Fibroblast of lung (primary cell): ENCODE measurements at regions not wholly inside any gene's neighbourhood (a gene's known extent, or its start where the extent isn't known, plus 50 kb on each side); places are given as distances from the start of the nearest gene placed in this dataset.

Experiments used
- DNase-seq, 2 donors: peaks; one replicate each; pipeline versions ENCODE4 v3.0.0 to v3.0.0-alpha.2; 2010; ENCODE audit warnings: low read depth in 2 of 2
- H2AFZ ChIP-seq: 2 replicates; pipeline ENCODE4 v1.5.1; 2012; ENCODE audit warnings: low read length, control low read depth, inconsistent platforms
- H3K27ac ChIP-seq: 2 replicates; pipeline ENCODE4 v1.5.1; 2011; ENCODE audit warnings: low read length, control low read depth; ENCODE audit not compliant: insufficient read depth
- H3K27me3 ChIP-seq: 2 replicates; pipeline ENCODE4 v1.5.1; 2011; ENCODE audit warnings: mild to moderate bottlenecking, low read length; ENCODE audit not compliant: control insufficient read depth, insufficient read depth
- H3K36me3 ChIP-seq: 2 replicates; pipeline ENCODE4 v1.5.1; 2011; ENCODE audit warnings: low read length; ENCODE audit not compliant: control insufficient read depth, insufficient read depth
- H3K4me1 ChIP-seq: 2 replicates; pipeline ENCODE4 v1.5.1; 2011; ENCODE audit warnings: low read length; ENCODE audit not compliant: control insufficient read depth, insufficient read depth; ENCODE audit errors: extremely low read depth
- H3K4me2 ChIP-seq: 2 replicates; pipeline ENCODE4 v1.5.1; 2011; ENCODE audit warnings: low read length, control low read depth; ENCODE audit not compliant: insufficient read depth; ENCODE audit errors: extremely low read depth
- H3K4me3 ChIP-seq, 4 experiments: fragments of 200-600 bp in 1 of 4; sonication (generic) in 1 of 4; replicated peaks in 1 of 4; 2 replicates each; pipeline ENCODE4 v1.5.1; 2011 to 2016; ENCODE audit warnings: low read length in 4 of 4, low read depth in 3 of 4, mild to moderate bottlenecking in 3 of 4, control low read depth in 2 of 4, inconsistent platforms in 1 of 4, mixed read lengths in 1 of 4; ENCODE audit not compliant: insufficient read depth in 1 of 4; ENCODE audit errors: control extremely low read depth in 1 of 4
- H3K79me2 ChIP-seq: 2 replicates; pipeline ENCODE4 v1.5.1; 2012; ENCODE audit warnings: mild to moderate bottlenecking, low read length, inconsistent platforms; ENCODE audit not compliant: control insufficient read depth, insufficient read depth
- H3K9ac ChIP-seq: 2 replicates; pipeline ENCODE4 v1.5.1; 2011; ENCODE audit warnings: mild to moderate bottlenecking, low read length, control low read depth; ENCODE audit not compliant: insufficient read depth
- H3K9me3 ChIP-seq: 2 replicates; pipeline ENCODE4 v1.5.1; 2012; ENCODE audit warnings: low read depth, low read length; ENCODE audit not compliant: control insufficient read depth, insufficient read depth
- H4K20me1 ChIP-seq: 2 replicates; pipeline ENCODE4 v1.5.1; 2011; ENCODE audit warnings: low read length; ENCODE audit not compliant: control insufficient read depth, insufficient read depth; ENCODE audit errors: extremely low read depth
- EZH2 ChIP-seq: IDR thresholded peaks from 2 replicates; pipeline ENCODE4 v1.5.1; 2012; ENCODE audit warnings: low read length, control low read depth, mild to moderate bottlenecking; ENCODE audit errors: missing control alignments
- TF ChIP-seq, protein P1 (sequence below), 2 donors: IDR thresholded peaks in 1 of 2; conservative IDR thresholded peaks in 1 of 2; 1 replicate in 1 of 2; 2 replicates in 1 of 2; pipeline ENCODE4 v1.5.1; 2011 to 2012; ENCODE audit warnings: low read length in 2 of 2, control low read depth in 1 of 2, inconsistent platforms in 1 of 2, low read depth in 1 of 2, mild to moderate bottlenecking in 1 of 2

DNA sequence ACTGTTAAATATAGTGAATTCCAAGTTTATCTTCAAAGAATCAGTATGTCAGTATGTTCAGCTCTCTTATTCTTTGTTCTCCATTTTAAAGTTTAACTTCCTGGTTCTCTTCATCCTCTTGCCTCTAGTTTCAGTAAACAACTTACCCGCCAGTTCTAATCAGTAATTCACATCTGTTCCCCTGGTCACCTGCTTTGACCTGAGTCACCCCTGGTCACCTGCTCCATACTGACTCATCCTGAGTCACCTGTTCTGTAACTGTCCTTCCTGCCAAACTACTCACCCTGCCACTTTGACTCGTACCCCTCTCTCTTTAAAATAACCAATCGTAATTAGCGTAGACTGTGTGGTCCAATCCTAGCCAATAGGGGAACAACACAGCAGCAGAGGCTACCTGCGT lies 992.7 kb upstream of the HS3ST1 start:
- Histone ChIP-seq H3K36me3 (no peaks in the 10 kb centered on the region), H3K4me1 (no peaks in the 10 kb centered on the region), H3K4me3 (no peak overlapping the region), H3K27me3 (no peaks in the 10 kb centered on the region), H4K20me1 (no peaks in the 10 kb centered on the region), H2AFZ (no peak overlapping the region), H3K9ac (no peak overlapping the region), H3K4me2 (no peak overlapping the region), H3K79me2 (no peaks in the 10 kb centered on the region), H3K27ac (no peak overlapping the region), H3K9me3 (no peaks in the 10 kb centered on the region)
- DNase-seq: no peak
- TF ChIP-seq EZH2: no peak
- TF ChIP-seq, protein P1, sequence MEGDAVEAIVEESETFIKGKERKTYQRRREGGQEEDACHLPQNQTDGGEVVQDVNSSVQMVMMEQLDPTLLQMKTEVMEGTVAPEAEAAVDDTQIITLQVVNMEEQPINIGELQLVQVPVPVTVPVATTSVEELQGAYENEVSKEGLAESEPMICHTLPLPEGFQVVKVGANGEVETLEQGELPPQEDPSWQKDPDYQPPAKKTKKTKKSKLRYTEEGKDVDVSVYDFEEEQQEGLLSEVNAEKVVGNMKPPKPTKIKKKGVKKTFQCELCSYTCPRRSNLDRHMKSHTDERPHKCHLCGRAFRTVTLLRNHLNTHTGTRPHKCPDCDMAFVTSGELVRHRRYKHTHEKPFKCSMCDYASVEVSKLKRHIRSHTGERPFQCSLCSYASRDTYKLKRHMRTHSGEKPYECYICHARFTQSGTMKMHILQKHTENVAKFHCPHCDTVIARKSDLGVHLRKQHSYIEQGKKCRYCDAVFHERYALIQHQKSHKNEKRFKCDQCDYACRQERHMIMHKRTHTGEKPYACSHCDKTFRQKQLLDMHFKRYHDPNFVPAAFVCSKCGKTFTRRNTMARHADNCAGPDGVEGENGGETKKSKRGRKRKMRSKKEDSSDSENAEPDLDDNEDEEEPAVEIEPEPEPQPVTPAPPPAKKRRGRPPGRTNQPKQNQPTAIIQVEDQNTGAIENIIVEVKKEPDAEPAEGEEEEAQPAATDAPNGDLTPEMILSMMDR (conservative IDR thresholded peaks at IDR 0.05 in 1 of 2, IDR thresholded peaks at IDR 0.05 in 1 of 2; ENCODE audit: low read depth in 1 of 2, low read length in 2 of 2): no peak

DNA sequence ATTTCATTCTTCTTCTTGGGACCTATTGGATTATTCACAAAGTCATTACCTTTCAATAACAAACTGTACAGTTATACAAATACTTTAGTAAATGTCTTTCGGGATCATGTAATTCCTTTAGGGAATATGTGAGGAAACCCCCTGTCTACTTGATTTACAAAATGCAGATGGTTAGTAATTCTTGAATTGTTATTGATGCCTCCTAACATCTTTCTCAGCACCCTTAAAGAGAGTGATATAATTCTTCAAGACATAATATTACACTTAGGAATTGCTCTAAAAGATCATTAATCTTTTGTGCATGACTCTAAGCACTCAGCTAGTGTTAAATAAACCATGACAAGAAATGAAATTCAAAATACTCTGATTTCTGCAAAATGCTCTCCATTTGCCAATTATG lies 988.1 kb upstream of the HS3ST1 start:
- no peak for TF ChIP-seq EZH2
- TF ChIP-seq, protein P1 (conservative IDR thresholded peaks at IDR 0.05 in 1 of 2, IDR thresholded peaks at IDR 0.05 in 1 of 2; ENCODE audit: low read depth in 1 of 2, low read length in 2 of 2): no peak
- H3K27me3 ChIP-seq: no peaks in the 10 kb centered on the region
- no peak overlapping the region for H3K4me3 ChIP-seq
- H3K79me2 ChIP-seq: no peaks in the 10 kb centered on the region
- no peak overlapping the region for H2AFZ ChIP-seq
- DNase-seq: no peak
- H3K27ac ChIP-seq: no peak overlapping the region
- H3K36me3 ChIP-seq: no peaks in the 10 kb centered on the region
- H3K9me3 ChIP-seq: no peaks in the 10 kb centered on the region
- H3K9ac ChIP-seq: no peak overlapping the region
- H3K4me1 ChIP-seq: no peaks in the 10 kb centered on the region
- H3K4me2 ChIP-seq: no peak overlapping the region
- no peaks in the 10 kb centered on the region for H4K20me1 ChIP-seq

DNA sequence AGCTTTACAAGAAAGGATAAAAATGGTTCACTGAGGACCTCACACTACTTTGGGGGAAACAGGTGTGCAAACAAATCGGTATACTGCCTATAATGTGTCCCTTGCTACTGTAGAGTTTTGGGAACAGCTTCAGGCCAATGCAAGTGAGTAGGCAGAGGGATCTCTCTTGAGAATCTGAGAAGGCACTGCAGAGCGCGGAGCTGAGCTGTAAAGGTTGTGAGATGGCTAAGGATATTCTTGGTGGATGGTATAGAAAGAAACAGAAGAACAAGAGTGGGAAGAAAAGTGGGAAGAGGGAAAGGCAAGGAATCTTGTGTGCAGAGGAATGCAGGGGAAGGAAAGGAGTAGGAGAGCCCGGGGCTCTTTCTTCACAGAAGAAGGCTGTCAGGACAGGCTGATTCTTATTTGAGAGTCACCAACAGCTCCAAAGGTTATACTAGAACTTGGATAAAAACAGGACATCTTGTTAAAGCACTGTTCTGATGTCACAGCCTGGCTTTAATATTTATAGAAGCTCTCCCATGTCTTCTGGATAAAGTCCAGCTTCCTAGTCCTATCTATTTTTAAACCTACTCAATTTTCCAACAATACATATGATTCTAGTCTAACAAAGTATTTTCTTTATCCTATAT lies 985.6 kb upstream of the HS3ST1 start:
- TF ChIP-seq, protein P1 (conservative IDR thresholded peaks at IDR 0.05 in 1 of 2, IDR thresholded peaks at IDR 0.05 in 1 of 2; ENCODE audit: low read depth in 1 of 2, low read length in 2 of 2): no peak
- no peak overlapping the region for H3K4me3 ChIP-seq
- no peak for DNase-seq
- H3K9ac ChIP-seq: no peak overlapping the region
- no peaks in the 10 kb centered on the region for H3K36me3 ChIP-seq
- no peaks in the 10 kb centered on the region for H4K20me1 ChIP-seq
- H3K27me3 ChIP-seq: no peaks in the 10 kb centered on the region
- H3K4me2 ChIP-seq: no peak overlapping the region
- no peak overlapping the region for H3K27ac ChIP-seq
- no peaks in the 10 kb centered on the region for H3K9me3 ChIP-seq
- no peaks in the 10 kb centered on the region for H3K79me2 ChIP-seq
- H3K4me1 ChIP-seq: no peaks in the 10 kb centered on the region
- H2AFZ ChIP-seq: no peak overlapping the region
